Lung microvascular endothelial cell (primary cell): ENCODE measurements at regions not wholly inside any gene's neighbourhood (a gene's known extent, or its start where the extent isn't known, plus 50 kb on each side); places are given as distances from the start of the nearest gene placed in this dataset.
"Not testable (repeated sequence)": the region's sequence is repeated elsewhere in the genome, so short reads cannot be mapped to it uniquely, and the experiment has no call there.

ENCODE experiments used
- DNase-seq, 2 donors: peaks; one replicate each; pipeline versions ENCODE4 v3.0.0 to v3.0.0-alpha.2; 2010; ENCODE audit warnings: low read depth in 2 of 2

GRCh38 chr16:21514474-21514840, 84.9 kb upstream of the METTL9 start:
- DNase-seq, result not testable (repeated sequence)

DNA sequence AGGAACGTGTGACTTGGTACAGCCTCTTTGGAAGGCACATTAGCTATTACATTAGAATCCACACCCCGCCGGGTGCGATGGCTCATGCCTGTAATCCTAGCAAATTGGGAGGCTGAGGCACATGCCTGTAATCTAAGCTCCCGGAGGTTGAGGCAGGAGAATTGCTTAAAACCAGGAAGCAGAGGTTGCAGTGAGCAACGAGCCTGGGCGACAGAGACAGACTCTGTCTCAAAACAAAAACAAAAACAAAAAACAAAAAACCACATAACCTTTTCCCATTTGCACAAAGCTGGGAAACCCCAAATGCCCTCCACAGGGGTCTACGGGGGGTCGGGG, 82.7 kb upstream of the METTL9 start:
- not testable (repeated sequence) for DNase-seq

DNA sequence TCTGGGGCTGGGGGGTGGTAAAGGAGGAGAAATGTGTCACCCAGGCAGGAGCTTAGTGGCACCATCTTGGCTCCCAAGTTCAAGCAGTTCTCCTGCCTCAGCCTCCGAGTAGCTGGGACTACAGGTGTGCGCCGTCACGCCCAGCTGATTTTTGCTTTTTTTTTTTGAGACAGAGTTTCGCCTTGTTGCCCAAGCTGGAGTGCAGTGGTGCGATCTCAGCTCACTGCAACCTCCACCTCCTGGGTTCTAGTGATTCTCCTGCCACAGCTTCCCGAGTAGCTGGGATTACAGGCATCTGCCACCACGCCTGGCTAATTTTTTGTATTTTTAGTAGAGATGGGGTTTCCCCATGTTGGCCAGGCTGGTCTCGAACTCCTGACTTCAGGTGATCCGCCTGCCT, 82.1 kb upstream of the METTL9 start:
- DNase-seq, result not testable (repeated sequence)

DNA sequence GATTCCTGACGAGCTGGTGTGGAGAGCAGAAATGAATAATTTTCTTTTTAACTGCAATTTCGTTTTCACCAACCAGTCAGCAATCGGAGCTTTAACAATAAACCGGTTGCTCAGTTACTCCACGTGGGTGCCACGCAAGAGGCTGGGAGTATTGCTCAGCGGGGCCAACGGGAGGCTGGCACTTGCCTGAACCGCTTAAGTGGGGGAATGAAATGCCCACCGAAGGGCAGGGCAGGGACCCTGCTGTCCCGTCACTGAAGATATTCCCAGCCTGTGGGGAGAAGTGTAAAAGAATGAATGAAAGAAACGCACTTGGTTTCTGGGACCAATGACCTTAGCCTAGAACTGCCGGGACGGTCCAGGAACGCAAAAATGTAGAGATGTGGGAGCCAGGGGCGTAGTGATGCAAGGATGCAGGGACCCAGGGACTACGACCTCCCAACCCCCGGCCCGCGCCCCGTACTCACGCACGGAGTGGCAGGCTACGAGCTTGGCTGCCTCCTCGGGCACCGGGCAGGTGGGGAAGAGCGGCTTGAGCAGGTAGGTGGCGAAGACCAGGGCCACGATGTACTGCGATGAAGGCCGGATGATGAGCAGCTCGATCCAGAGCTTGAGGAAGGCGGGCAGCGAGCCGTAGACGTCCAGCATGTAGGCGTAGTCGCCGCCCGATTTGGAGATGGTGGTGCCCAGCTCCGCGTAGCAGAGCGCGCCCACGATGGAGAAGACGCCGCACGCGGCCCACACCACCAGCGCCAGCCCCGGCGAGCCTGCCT, 79.8 kb upstream of the METTL9 start:
- not testable (repeated sequence) for DNase-seq

DNA sequence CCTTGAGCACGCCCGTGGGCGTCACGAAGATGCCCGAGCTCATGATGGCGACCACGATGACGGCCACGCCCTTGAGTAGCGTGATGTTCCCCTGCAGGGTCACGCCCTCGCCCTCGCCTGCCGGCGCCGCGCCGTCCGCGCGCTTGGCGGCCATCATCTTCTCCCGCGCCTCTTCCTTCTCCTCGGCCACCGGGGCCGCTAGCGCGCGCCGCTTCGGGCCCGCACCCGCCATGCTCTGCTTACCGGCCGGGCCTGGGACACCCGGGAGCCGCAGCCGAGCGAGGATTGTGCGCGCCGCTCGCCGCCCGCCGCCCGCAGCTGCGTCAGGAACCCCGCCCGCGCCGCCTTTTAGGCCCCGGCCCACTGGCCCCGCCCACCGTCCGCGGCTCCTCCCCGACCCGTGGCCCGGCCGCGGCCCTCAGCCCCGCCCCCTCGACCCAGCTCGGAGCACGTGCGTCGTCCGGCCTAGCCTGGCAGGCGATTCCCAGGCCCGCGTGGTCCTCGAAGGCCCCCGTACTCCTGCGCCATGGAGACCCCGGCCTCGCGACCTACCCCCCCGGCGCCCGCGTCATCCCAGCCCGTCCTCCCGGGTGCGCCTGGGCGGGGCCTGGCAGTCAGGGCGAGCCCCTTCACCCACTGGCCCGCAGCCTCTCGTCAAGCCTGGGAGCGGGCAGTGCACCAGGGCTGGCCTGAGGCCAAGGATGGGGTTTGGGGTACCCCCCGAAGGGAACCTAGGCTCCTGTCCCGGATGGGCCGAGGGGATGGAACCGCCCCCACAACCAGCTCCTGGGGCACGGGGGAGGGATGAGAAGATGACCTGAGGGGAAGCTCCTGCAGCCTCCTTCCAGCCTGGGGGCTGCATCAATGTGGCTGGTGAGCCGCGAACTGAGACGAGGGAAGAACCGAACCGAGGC, 79.0 kb upstream of the METTL9 start:
- peak; percentile 94 to 96 for DNase-seq

DNA sequence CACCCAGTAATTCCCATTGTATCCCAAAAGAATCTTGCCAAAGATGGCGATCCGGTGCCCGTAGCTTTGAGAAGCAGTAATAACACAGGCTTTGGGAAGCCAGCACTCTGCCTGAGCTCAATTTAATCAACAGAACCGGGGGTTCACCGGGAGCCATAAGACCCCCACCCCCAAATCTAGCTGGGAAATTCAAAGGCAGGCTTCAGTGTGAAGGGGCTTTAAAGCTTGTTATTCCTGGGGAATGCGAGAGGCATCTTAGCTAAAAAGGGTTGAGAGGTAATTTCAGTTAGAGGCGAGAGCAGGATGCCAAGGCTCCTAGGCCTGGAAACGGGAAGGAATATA, 78.4 kb upstream of the METTL9 start:
- DNase-seq, result not testable (repeated sequence)

DNA sequence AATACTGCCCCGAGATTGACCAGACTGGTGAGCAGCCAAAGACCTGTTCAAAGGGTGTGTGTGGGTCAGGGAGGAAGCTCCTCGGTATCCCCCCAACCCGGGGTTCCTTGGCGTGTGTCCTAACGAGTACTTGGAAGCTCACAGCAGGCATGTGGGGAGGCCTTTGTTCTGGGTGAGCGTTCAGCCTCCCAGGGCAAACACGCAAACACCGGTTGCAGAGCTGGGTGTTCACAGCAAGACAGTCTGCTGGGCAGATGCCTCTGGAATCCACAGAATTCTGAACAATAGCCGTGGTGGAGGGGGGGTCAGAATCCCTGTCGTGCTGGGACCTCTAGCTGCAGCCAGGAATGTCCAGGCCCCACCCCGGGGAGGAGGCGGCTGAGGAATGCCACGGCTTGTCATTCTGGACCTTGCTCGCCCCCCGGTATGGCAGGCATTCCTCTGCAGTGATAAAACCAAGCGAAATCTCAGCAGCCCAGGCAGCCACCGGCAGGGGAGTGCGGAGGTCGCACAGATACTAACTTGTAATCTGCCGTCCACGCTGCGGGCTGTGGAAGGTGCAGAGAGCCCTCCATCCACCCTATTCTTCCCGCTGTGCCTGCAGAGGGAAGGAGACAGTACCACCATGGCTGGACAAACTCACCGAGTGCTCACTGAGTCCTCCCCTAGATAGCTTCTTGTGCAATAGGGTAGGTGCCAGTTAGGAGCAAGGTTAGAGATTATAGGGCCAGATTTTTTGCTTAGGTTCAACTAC, 77.8 kb upstream of the METTL9 start:
- DNase-seq, result not testable (repeated sequence)

GRCh38 chr16:21522846-21523245, 76.5 kb upstream of the METTL9 start:
- DNase-seq, result not testable (repeated sequence)

- DNase-seq, result no peak
These were observed 75.8 kb upstream of the METTL9 start for GRCh38 chr16:21523411-21524067.

- DNase-seq, result no peak
These were observed 75.2 kb upstream of the METTL9 start for GRCh38 chr16:21524068-21524751.

DNA sequence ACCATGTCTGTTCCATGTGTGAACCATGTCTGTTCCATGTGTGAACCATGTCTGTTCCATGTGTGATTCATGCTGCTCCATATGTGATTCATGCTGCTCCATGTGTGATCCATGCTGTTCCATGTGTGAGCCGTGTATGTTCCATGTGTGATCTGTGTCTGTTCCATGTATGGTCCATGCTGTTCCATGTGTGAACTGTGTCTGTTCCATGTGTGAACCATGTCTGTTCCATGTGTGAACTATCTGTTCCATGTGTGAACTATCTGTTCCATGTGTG, 74.7 kb upstream of the METTL9 start:
- not testable (repeated sequence) for DNase-seq

DNA sequence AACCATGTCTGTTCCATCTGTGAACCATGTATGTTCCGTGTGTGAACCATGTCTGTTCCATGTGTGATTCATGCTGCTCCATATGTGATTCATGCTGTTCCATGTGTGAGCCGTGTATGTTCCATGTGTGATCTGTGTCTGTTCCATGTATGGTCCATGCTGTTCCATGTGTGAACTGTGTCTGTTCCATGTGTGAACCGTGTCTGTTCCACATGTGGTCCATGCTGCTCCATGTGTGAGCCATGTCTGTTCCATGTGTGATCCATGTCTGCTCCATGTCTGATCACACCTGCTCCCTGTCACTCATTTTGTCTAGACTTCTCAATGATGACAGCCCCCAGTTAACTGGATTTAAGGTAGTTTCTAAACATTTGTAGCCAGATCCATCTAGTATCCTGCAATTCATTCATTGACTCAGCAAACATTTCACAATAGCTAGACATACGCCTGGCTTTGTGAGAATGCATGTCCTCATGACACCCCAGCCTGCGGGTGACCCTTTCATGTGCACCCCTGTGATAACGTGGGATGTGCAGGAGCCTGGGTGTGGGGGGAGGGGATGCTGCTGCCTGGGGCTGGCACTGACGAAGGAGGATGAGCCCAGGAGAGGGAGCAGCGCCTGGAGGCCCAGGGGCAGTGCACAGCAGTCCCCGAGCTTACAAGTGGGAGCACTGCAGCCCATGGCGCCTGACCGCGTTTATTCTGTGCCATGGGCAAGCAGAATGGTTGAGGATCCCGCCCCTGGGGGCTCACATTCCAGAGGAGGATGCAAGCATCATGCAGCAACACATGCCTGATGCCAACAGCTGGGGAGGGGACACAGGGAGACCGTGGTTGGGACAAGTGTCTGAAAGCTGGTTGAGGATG, 74.1 kb upstream of the METTL9 start:
- DNase-seq, result not testable (repeated sequence)

- DNase-seq, result not testable (repeated sequence)
These were observed 73.1 kb upstream of the METTL9 start for GRCh38 chr16:21525956-21526922.

GRCh38 chr16:21526923-21527807, 72.2 kb upstream of the METTL9 start:
- no peak for DNase-seq

DNA sequence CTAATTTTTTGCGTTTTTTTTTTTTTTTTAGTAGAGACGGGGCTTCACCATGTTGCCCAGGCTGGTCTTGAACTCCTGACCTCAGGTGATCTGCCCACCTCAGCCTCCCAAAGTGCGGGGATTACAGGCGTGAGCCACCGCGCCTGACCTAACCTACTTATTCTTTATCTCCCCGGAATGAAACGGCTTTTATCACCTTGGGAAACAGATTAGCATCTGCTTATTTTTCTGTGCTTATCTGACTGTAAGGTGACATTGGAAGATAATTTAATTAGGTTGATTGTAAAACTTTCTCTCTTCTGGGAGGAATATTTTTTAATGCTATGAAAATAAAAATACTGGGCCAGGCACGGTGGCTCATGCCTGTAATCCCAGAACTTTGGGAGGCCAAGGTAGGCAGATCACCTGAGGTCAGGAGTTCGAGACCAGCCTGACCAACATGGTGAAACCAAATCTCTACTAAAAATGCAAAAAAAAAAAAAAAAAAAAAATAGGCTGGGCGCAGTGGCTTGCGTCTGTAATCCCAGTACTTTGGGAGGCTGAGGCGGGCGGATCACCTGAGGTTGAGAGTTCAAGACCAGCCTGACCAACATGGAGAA, 70.2 kb upstream of the METTL9 start:
- DNase-seq, result not testable (repeated sequence)

GRCh38 chr16:21530729-21531383, 68.5 kb upstream of the METTL9 start:
- DNase-seq, result not testable (repeated sequence)

DNA sequence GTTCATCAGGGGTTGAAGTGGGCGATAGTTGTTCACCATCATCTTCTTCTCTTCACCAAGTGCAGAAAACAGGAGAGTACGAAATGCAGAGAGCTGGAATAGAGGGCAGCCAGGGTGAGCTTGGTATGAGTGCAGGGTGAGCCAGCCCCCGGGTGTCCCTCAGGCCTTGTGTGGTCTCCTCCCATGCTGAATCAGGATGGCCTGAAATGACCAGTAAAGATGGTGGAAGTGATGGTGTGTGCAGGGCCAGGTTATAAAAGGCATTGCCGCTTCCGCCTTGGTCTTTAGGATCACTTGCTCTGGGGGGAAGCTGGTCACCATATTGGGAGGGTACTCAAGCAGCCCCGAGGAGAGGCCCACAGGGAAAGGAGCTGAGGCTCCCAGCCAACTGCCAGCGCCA, 66.4 kb upstream of the METTL9 start:
- not testable (repeated sequence) for DNase-seq
